ENCODE measurements at regions not wholly inside any gene's neighbourhood (a gene's known extent, or its start where the extent isn't known, plus 50 kb on each side); places are given as distances from the start of the nearest gene placed in this dataset.

GRCh38 chr14:89040460-89041256, 216.2 kb downstream of the TTC8 start:
- Histone ChIP-seq H3K9me3 (ENCODE audit: low read length) (peaks cover 5% of the 10 kb centered on the region; the same call in 1 of the 2 replicates), H3K27ac (ENCODE audit: low read depth, low read length, poor library complexity, severe bottlenecking) (no peak overlapping the region), H3K4me1 (ENCODE audit: insufficient read depth, low read length, poor library complexity, severe bottlenecking) (no peaks in the 10 kb centered on the region), H3K36me3 (ENCODE audit: insufficient read depth, low read length) (no peaks in the 10 kb centered on the region), H3K79me2 (ENCODE audit: insufficient read depth, low read depth, low read length) (no peaks in the 10 kb centered on the region), H3K4me2 (ENCODE audit: low read length) (peak overlapping the region; percentile 37; the same call in 1 of the 2 replicates), H3K4me3 (ENCODE audit: low read depth, low read length, poor library complexity, severe bottlenecking) (no peak overlapping the region), H2AFZ (ENCODE audit: low read length) (peak overlapping the region; percentile 54; the same call in 1 of the 2 replicates), H4K20me1 (ENCODE audit: insufficient read depth, low read length) (no peaks in the 10 kb centered on the region), H3K9me2 (ENCODE audit: insufficient read depth, low read length) (no peaks in the 10 kb centered on the region)
- BruUV-seq (replicated peaks) = no TSS peak
- peak; percentile 98 for TF ChIP-seq CTCF (conservative IDR thresholded peaks at IDR 0.05; ENCODE audit: low read length)
- no peak for TF ChIP-seq EZH2phosphoT487 (IDR thresholded peaks at IDR 0.05; ENCODE audit: borderline replicate concordance, low read depth, low read length)
- ChIA-PET CTCF (ENCODE audit: unreplicated experiment) (interaction anchor here (1.0 kb wide), 1 partner anchor 10 kb away, joined by 4 read pairs; no protein-coding TSS in a partner anchor), POLR2A (interaction anchor here (0.6 to 0.7 kb wide), 2 partner anchors 73 to 139 kb away, joined by 3 read pairs; no protein-coding TSS in a partner anchor)
- peak; percentile 69 for DNase-seq (ENCODE audit: low spot score)
- intact Hi-C loops (cut with micrococcal nuclease; ENCODE audit: unreplicated experiment) = loop anchor here (1.0 to 10.0 kb wide), 5 partner anchors 137 to 875 kb away; partner anchors contain the start of gene FOXN3

GRCh38 chr14:89041257-89041582, 216.8 kb downstream of the TTC8 start:
- TF ChIP-seq CTCF (conservative IDR thresholded peaks at IDR 0.05; ENCODE audit: low read length) = no peak
- no peak for TF ChIP-seq EZH2phosphoT487 (IDR thresholded peaks at IDR 0.05; ENCODE audit: borderline replicate concordance, low read depth, low read length)
- H3K36me3 ChIP-seq (ENCODE audit: insufficient read depth, low read length) = no peaks in the 10 kb centered on the region
- peaks cover 5% of the 10 kb centered on the region; the same call in 1 of the 2 replicates for H3K9me3 ChIP-seq (ENCODE audit: low read length)
- no peaks in the 10 kb centered on the region for H3K79me2 ChIP-seq (ENCODE audit: insufficient read depth, low read depth, low read length)
- no peaks in the 10 kb centered on the region for H4K20me1 ChIP-seq (ENCODE audit: insufficient read depth, low read length)
- BruUV-seq (replicated peaks) = no TSS peak
- CTCF ChIA-PET (ENCODE audit: unreplicated experiment) = no interaction called here
- no peak overlapping the region for H3K4me3 ChIP-seq (ENCODE audit: low read depth, low read length, poor library complexity, severe bottlenecking)
- no peak overlapping the region for H3K27ac ChIP-seq (ENCODE audit: low read depth, low read length, poor library complexity, severe bottlenecking)
- no peak overlapping the region for H3K4me2 ChIP-seq (ENCODE audit: low read length)
- H2AFZ ChIP-seq (ENCODE audit: low read length) = peak overlapping the region; percentile 54; the same call in 1 of the 2 replicates
- POLR2A ChIA-PET = interaction anchor here (0.6 to 1.1 kb wide), 3 partner anchors 73 to 730 kb away, joined by 3 read pairs; no protein-coding TSS in a partner anchor
- intact Hi-C loops (cut with micrococcal nuclease; ENCODE audit: unreplicated experiment) = loop anchor here (5.0 to 10.0 kb wide), 3 partner anchors 136 to 524 kb away; partner anchors contain the start of gene FOXN3
- DNase-seq (ENCODE audit: low spot score) = no peak
- H3K4me1 ChIP-seq (ENCODE audit: insufficient read depth, low read length, poor library complexity, severe bottlenecking) = no peaks in the 10 kb centered on the region
- H3K9me2 ChIP-seq (ENCODE audit: insufficient read depth, low read length) = no peaks in the 10 kb centered on the region
